ENCODE measurements at regions not wholly inside any gene's neighbourhood (a gene's known extent, or its start where the extent isn't known, plus 50 kb on each side); places are given as distances from the start of the nearest gene placed in this dataset.

GRCh38 chr15:61381501-61381900, 152.4 kb upstream of the RORA start:
- TF ChIP-seq CTCF (IDR thresholded peaks at IDR 0.05), result no peak
- no peak for TF ChIP-seq POLR2A (IDR thresholded peaks at IDR 0.05)

All from uterus (tissue), 2 donors.